Heart left ventricle (tissue), 13 donors: ENCODE measurements at regions not wholly inside any gene's neighbourhood (a gene's known extent, or its start where the extent isn't known, plus 50 kb on each side); places are given as distances from the start of the nearest gene placed in this dataset.

ENCODE experiments used
- POLR2A ChIP-seq, 2 donors: fragments of 450-650 bp; IDR thresholded peaks; one replicate each; pipeline ENCODE4 v1.6.1; 2017; ENCODE audit warnings: antibody characterized with exemption in 2 of 2, mild to moderate bottlenecking in 2 of 2, moderate library complexity in 2 of 2
- TF ChIP-seq, protein P1 (sequence below), 12 donors: fragments of 200-600 bp; sonication (generic) in 4 of 12; IDR thresholded peaks; one replicate each; pipeline versions ENCODE4 v1.5.0 to v1.8.0; 2018 to 2022; ENCODE audit warnings: antibody characterized with exemption in 12 of 12, mild to moderate bottlenecking in 5 of 12
- donor health status: ischemic (EF 13 %, LVEDD 7.1; RV severe dilation, severe dysfunction).
- donor health status: DM: no; HTN: yes; CAD: no.
- donor health status: DM: no; HTN: no; CAD: no.
- donor health status: ischemic (EF 25% LVEDD 6.9; RV normal size, moderate dysfunction).
- donor health status: ischemic (EF 25% LVEDD 5.7; RV mildly dilated, moderate dysfunction).
- donor health status: ischemic (EF 35%, LVEDD 5.7; RV mildly dilated, moderate dysfunction).
- donor health status: nonischemic (EF 11% LVEDD 7.7; RV severe dilation, severe dysfunction).
- donor health status: DM: yes; HTN: yes; CAD: no.
- donor health status: PGD.
- donor health status: ischemic (EF 29% LVEDD 5.4; RV normal size, mild dysfunction).
- donor health status: nonischemic (EF 23%, LVEDD 6.1; RV moderate dilation, normal function).

DNA sequence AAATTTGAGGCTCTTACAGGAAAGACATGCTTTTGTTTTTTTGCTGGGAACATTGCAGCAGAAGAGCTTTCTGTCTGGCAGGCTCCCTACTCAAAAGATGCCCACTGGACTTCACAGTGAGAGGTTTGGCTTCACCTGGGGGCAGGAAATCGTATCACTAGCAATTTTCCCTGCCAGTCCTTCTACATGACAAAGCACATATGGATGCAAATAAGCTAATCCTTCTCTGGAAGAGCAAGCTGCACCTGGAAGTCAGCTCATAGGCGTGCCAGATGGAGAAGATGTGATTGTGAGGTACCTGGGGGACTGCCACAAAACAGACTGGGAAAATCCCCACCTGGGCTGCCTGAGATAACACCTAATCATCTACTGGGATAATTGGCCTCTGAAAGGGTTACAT is 195.0 kb upstream of the CPHXL start:
- TF ChIP-seq, protein P1, sequence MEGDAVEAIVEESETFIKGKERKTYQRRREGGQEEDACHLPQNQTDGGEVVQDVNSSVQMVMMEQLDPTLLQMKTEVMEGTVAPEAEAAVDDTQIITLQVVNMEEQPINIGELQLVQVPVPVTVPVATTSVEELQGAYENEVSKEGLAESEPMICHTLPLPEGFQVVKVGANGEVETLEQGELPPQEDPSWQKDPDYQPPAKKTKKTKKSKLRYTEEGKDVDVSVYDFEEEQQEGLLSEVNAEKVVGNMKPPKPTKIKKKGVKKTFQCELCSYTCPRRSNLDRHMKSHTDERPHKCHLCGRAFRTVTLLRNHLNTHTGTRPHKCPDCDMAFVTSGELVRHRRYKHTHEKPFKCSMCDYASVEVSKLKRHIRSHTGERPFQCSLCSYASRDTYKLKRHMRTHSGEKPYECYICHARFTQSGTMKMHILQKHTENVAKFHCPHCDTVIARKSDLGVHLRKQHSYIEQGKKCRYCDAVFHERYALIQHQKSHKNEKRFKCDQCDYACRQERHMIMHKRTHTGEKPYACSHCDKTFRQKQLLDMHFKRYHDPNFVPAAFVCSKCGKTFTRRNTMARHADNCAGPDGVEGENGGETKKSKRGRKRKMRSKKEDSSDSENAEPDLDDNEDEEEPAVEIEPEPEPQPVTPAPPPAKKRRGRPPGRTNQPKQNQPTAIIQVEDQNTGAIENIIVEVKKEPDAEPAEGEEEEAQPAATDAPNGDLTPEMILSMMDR (IDR thresholded peaks at IDR 0.05), result no peak
- no peak for TF ChIP-seq POLR2A (IDR thresholded peaks at IDR 0.05)
